ENCODE measurements at regions not wholly inside any gene's neighbourhood (a gene's known extent, or its start where the extent isn't known, plus 50 kb on each side); places are given as distances from the start of the nearest gene placed in this dataset.

DNA sequence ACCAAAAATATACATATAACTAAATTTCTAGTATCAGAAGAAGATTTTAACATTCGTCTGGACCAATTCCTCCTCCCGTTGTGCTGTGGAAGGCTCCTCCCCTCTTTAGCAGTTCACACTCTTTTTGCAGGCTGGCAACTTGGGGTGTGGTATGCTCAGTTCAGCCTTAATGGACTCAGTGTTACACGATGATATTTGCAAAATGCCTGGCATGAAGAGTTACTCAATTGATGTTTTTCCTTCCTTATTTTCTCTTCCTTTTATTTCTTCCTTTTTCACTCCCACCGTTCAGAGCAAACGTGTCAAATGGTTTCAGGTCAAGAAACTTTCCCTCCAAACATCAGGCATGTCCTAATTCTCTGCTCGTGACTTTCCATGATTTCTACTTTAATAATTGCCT, 248.3 kb downstream of the PHF14 start:
- WGBS (ENCODE audit: insufficient coverage, low coverage, low lambda C conversion rate, missing lambda C conversion rate) = 47% methylated on average over 6 of the region's 6 CpGs
- intact Hi-C loops (cut with DNase I) = no loop called here

GRCh38 chr7:11224535-11224934, 250.9 kb downstream of the PHF14 start:
- H3K27me3 ChIP-seq = no peaks in the 10 kb centered on the region
- intact Hi-C loops (cut with DNase I) = no loop called here
- TF ChIP-seq POLR2A (IDR thresholded peaks at IDR 0.05) (no peak), CTCF (IDR thresholded peaks at IDR 0.05) (no peak)

More for the DNA sequence above, 248.3 kb downstream of the PHF14 start:
- TF ChIP-seq CTCF (IDR thresholded peaks at IDR 0.05) (no peak), POLR2A (IDR thresholded peaks at IDR 0.05) (no peak)
- Histone ChIP-seq H3K4me3 (no peak overlapping the region), H3K27ac (no peak overlapping the region), H3K36me3 (no peaks in the 10 kb centered on the region), H3K4me1 (peaks cover 0 to 11% (median 0%) of the 10 kb centered on the region in 4 donors), H3K9me3 (no peaks in the 10 kb centered on the region), H3K27me3 (no peaks in the 10 kb centered on the region)
- ATAC-seq = no peak
- DNase-seq = no peak

DNA sequence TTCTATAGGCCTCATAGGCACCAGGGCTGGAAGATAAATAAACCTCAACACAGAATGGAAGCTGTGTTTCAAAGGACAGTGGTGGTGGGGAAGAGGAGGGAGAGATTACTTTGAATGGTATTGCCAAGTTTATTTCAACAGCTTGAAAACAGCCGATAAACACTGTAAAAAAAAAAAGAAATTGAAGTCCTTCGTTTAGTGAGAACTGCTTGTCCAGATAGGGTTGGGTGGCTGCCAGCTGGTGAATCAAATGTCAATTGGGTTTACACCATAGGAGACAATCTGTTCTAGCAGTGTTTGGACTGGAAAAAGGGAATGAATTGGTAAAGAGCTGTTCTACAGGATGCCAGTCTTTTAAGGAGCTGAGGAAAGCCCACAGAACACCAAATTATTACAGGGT, 254.8 kb downstream of the PHF14 start:
- TF ChIP-seq CTCF (IDR thresholded peaks at IDR 0.05) (no peak), POLR2A (IDR thresholded peaks at IDR 0.05) (no peak)
- DNase-seq = peak; percentile 79 to 89 (median 82)
- ATAC-seq = peak; percentile 82 to 91 (median 85)
- 6% methylated on average over 2 of the region's 2 CpGs for WGBS (ENCODE audit: insufficient coverage, low coverage, low lambda C conversion rate, missing lambda C conversion rate)
- H3K4me3 ChIP-seq = no peak overlapping the region
- intact Hi-C loops (cut with DNase I) = no loop called here
- peaks cover 0 to 22% (median 8%) of the 10 kb centered on the region in 4 donors for H3K4me1 ChIP-seq
- H3K36me3 ChIP-seq = no peaks in the 10 kb centered on the region
- no peaks in the 10 kb centered on the region for H3K27me3 ChIP-seq
- H3K9me3 ChIP-seq = no peaks in the 10 kb centered on the region
- H3K27ac ChIP-seq = peak overlapping the region in 2 of 3 donors; percentile 51 to 68

More at GRCh38 chr7:11224535-11224934, 250.9 kb downstream of the PHF14 start:
- Histone ChIP-seq H3K9me3 (no peaks in the 10 kb centered on the region), H3K36me3 (no peaks in the 10 kb centered on the region), H3K4me3 (no peak overlapping the region), H3K4me1 (peaks cover 0 to 22% (median 8%) of the 10 kb centered on the region in 4 donors), H3K27ac (no peak overlapping the region)
- ATAC-seq (peak; percentile 21 to 53 (median 44)), DNase-seq (no peak)

DNA sequence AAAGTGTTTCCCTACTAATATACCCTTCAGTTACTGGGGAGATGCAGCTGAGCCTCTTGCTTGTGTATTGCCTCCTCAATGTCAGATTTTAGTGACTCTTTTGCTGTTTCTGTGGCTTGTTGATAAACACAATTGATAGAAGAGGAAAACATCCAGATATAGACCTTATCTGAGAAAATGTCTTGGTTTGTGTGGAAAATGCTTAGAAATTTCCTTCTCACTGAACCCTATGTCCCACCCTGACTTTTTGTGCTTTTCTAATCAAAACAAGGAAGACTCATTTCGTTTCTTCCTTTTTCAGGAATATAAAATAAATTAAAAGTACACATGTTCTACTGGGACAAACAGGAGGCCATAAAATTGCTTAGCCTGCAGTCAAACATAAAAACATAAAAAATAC, 257.5 kb downstream of the PHF14 start:
- H3K36me3 ChIP-seq = no peaks in the 10 kb centered on the region
- intact Hi-C loops (cut with DNase I) = no loop called here
- DNase-seq = no peak
- peaks cover 0 to 26% (median 8%) of the 10 kb centered on the region in 4 donors for H3K4me1 ChIP-seq
- WGBS (ENCODE audit: insufficient coverage, low coverage, low lambda C conversion rate, missing lambda C conversion rate) = 50% methylated on average over 1 of the region's 1 CpG
- peak; percentile 20 to 68 (median 40) for ATAC-seq
- TF ChIP-seq CTCF (IDR thresholded peaks at IDR 0.05) = no peak
- TF ChIP-seq POLR2A (IDR thresholded peaks at IDR 0.05) = no peak
- H3K4me3 ChIP-seq = no peak overlapping the region
- no peaks in the 10 kb centered on the region for H3K27me3 ChIP-seq
- no peaks in the 10 kb centered on the region for H3K9me3 ChIP-seq
- peak overlapping the region in 1 of 3 donors; percentile 1 for H3K27ac ChIP-seq

- ATAC-seq (no peak), DNase-seq (no peak)
- no peaks in the 10 kb centered on the region for H3K9me3 ChIP-seq
- WGBS (ENCODE audit: insufficient coverage, low coverage, low lambda C conversion rate, missing lambda C conversion rate) = 88% methylated on average over 3 of the region's 3 CpGs
- H3K27ac ChIP-seq = no peak overlapping the region
- H3K27me3 ChIP-seq = no peaks in the 10 kb centered on the region
- H3K36me3 ChIP-seq = no peaks in the 10 kb centered on the region
- intact Hi-C loops (cut with DNase I) = no loop called here
- peaks cover 0 to 33% (median 13%) of the 10 kb centered on the region in 4 donors for H3K4me1 ChIP-seq
- no peak overlapping the region for H3K4me3 ChIP-seq
- TF ChIP-seq CTCF (IDR thresholded peaks at IDR 0.05) (no peak), POLR2A (IDR thresholded peaks at IDR 0.05) (no peak)
These were observed 258.8 kb downstream of the PHF14 start for GRCh38 chr7:11232462-11232861.
